ENCODE measurements at regions not wholly inside any gene's neighbourhood (a gene's known extent, or its start where the extent isn't known, plus 50 kb on each side); places are given as distances from the start of the nearest gene placed in this dataset.

DNA sequence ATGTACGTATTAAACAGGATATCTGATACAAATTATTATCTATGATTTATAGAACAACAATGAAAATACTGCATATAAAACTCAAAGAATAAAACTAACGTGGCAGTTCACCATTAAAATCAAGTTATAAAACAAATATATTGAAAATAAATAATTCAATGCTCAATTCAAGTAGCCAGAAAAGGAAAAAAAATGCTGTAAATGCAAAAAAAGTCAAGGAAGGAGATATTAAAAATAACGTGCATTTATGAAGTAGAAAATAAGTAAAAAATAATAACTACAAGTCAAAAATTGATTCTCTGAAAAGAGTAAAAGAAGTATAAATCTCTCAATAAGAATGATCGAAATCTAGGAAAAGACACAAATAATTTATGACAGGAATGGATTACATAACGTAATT is 460.5 kb upstream of the CD180 start:
- intact Hi-C loops (cut with micrococcal nuclease): no loop called here
- H3K4me2 ChIP-seq (ENCODE audit: insufficient read depth, low read length): no peak overlapping the region
- no peak overlapping the region for H3K9ac ChIP-seq (replicated peaks; ENCODE audit: extremely low read depth, insufficient read depth, low read length)
- no peaks in the 10 kb centered on the region for H3K27me3 ChIP-seq (ENCODE audit: control insufficient read depth in 2 of 2, insufficient read depth in 2 of 2, low read length in 2 of 2)
- H3K9me3 ChIP-seq (replicated peaks; ENCODE audit: control insufficient read depth, insufficient read depth, low read length): no peaks in the 10 kb centered on the region
- no peak overlapping the region for H2AFZ ChIP-seq (ENCODE audit: low read depth, low read length)
- POLR2A ChIA-PET: no interaction called here
- FAIRE-seq: no peak
- no peak overlapping the region for H3K4me3 ChIP-seq (replicated peaks in 1 of 3; ENCODE audit: insufficient read depth in 1 of 3, low read depth in 1 of 3, low read length in 3 of 3)
- BruUV-seq (replicated peaks): no TSS peak
- H4K20me1 ChIP-seq (replicated peaks; ENCODE audit: control insufficient read depth, extremely low read depth, insufficient read depth, low read length): no peaks in the 10 kb centered on the region
- H3K27ac ChIP-seq (ENCODE audit: insufficient read depth, low read depth, low read length): no peak overlapping the region
- no peak for DNase-seq (ENCODE audit: low read depth, low spot score)
- no peak for TF ChIP-seq POLR2A (IDR thresholded peaks at IDR 0.05; ENCODE audit: low read depth, low read length)
- TF ChIP-seq EZH2 (IDR thresholded peaks at IDR 0.05; ENCODE audit: borderline replicate concordance, low read depth, low read length, severe bottlenecking): no peak
- no peak for TF ChIP-seq MYC (IDR thresholded peaks at IDR 0.05; ENCODE audit: low read depth, low read length)
- no peak for TF ChIP-seq GATA2 (IDR thresholded peaks at IDR 0.05; ENCODE audit: insufficient read depth, insufficient read length, low read depth, low read length)
- TF ChIP-seq JUN (IDR thresholded peaks at IDR 0.05; ENCODE audit: borderline replicate concordance, insufficient read depth, insufficient read length, low read depth): no peak
- TF ChIP-seq, protein P1, sequence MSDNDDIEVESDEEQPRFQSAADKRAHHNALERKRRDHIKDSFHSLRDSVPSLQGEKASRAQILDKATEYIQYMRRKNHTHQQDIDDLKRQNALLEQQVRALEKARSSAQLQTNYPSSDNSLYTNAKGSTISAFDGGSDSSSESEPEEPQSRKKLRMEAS (IDR thresholded peaks at IDR 0.05; ENCODE audit: insufficient read depth, insufficient read length): no peak
- TF ChIP-seq FOS (IDR thresholded peaks at IDR 0.05; ENCODE audit: borderline replicate concordance, insufficient read depth, low read length): no peak
- TF ChIP-seq CTCF (IDR thresholded peaks at IDR 0.05; ENCODE audit: extremely low read depth in 1 of 2, insufficient read depth in 1 of 2, low read depth in 1 of 2, low read length in 2 of 2): no peak
- no peak for TF ChIP-seq POLR2AphosphoS5 (IDR thresholded peaks at IDR 0.05; ENCODE audit: insufficient read depth, low read depth, low read length)
- no peaks in the 10 kb centered on the region for H3K4me1 ChIP-seq (ENCODE audit: control insufficient read depth, extremely low read depth, insufficient read depth, low read length)
- H3K79me2 ChIP-seq (ENCODE audit: control insufficient read depth, insufficient read depth, low read length): no peaks in the 10 kb centered on the region
- CTCF ChIA-PET: interaction anchor here (1.4 kb wide), 1 partner anchor 9 kb away, joined by 5 read pairs; no protein-coding TSS in a partner anchor
- no peaks in the 10 kb centered on the region for H3K36me3 ChIP-seq (ENCODE audit: control insufficient read depth in 2 of 2, extremely low read depth in 1 of 2, insufficient read depth in 2 of 2, low read length in 2 of 2)
- H3K9me1 ChIP-seq (replicated peaks; ENCODE audit: control insufficient read depth, extremely low read depth, insufficient read depth, low read length): no peaks in the 10 kb centered on the region
- dilution Hi-C loops (cut with MboI; ENCODE audit: extremely low pct_ligation_motif_present, low sequenced_read_pairs): no loop called here

Data from endothelial cell of umbilical vein (primary cell).